ENCODE measurements at regions not wholly inside any gene's neighbourhood (a gene's known extent, or its start where the extent isn't known, plus 50 kb on each side); places are given as distances from the start of the nearest gene placed in this dataset.

DNA sequence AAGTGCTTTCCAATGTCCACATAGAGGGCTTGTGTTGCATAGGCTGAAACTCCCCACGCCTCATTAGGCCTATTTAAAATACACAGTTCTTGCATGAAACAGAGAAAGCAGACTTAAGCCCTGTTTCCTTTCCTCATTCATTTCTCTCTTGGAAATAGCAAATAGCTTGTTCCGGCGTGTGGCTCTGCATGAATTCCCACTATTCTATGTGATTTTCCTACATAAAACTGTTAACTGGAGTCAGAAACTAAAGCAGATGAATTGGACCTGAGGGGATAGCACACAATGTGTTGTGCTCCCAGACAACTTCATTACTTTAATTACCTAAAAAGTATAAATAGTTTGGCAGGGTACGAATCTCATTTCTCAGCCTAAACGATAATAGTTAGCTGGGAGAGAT is 981.5 kb downstream of the SORCS1 start (continued):
- TF ChIP-seq EZH2 (IDR thresholded peaks at IDR 0.05; ENCODE audit: low read depth, unreplicated experiment), result no peak
- no peak for TF ChIP-seq CREB1 (CRISPR knock-in tag; IDR thresholded peaks at IDR 0.05; ENCODE audit: low read depth)
- TF ChIP-seq, protein P1, sequence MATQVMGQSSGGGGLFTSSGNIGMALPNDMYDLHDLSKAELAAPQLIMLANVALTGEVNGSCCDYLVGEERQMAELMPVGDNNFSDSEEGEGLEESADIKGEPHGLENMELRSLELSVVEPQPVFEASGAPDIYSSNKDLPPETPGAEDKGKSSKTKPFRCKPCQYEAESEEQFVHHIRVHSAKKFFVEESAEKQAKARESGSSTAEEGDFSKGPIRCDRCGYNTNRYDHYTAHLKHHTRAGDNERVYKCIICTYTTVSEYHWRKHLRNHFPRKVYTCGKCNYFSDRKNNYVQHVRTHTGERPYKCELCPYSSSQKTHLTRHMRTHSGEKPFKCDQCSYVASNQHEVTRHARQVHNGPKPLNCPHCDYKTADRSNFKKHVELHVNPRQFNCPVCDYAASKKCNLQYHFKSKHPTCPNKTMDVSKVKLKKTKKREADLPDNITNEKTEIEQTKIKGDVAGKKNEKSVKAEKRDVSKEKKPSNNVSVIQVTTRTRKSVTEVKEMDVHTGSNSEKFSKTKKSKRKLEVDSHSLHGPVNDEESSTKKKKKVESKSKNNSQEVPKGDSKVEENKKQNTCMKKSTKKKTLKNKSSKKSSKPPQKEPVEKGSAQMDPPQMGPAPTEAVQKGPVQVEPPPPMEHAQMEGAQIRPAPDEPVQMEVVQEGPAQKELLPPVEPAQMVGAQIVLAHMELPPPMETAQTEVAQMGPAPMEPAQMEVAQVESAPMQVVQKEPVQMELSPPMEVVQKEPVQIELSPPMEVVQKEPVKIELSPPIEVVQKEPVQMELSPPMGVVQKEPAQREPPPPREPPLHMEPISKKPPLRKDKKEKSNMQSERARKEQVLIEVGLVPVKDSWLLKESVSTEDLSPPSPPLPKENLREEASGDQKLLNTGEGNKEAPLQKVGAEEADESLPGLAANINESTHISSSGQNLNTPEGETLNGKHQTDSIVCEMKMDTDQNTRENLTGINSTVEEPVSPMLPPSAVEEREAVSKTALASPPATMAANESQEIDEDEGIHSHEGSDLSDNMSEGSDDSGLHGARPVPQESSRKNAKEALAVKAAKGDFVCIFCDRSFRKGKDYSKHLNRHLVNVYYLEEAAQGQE (IDR thresholded peaks at IDR 0.05; ENCODE audit: unreplicated experiment), result no peak
- no peak for TF ChIP-seq POLR2AphosphoS5 (IDR thresholded peaks at IDR 0.05; ENCODE audit: low read depth)
- no peak for TF ChIP-seq NANOG (IDR thresholded peaks at IDR 0.05; ENCODE audit: borderline replicate concordance)

DNA sequence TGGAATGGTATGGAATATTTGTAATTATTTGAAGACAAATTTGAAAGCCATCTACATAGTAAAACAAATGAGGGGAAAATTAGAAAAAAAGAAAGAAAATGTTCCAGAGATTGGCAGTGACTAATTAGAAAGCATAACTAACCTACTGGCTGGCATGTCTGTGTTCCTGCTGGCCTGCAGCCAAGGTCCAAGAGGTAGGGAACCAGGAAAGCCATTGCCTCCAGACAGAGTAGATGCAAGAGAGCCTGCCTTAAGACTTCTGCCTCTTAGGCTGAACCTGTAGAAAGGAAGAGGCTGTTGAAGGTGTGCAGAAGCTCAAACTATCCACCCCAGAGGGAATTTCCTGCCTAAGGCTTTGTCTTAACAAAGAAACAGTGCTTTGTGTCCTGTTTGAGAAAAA is 982.0 kb downstream of the SORCS1 start:
- no peaks in the 10 kb centered on the region for H3K36me3 ChIP-seq (ENCODE audit: insufficient read depth)
- H3K4me3 ChIP-seq, result no peak overlapping the region
- TF ChIP-seq CREB1 (CRISPR knock-in tag; IDR thresholded peaks at IDR 0.05; ENCODE audit: low read depth), result no peak
- no peaks in the 10 kb centered on the region for H3K9me2 ChIP-seq (ENCODE audit: insufficient read depth)
- no peaks in the 10 kb centered on the region for H3K79me2 ChIP-seq (replicated peaks; ENCODE audit: insufficient read depth)
- H4K20me1 ChIP-seq (replicated peaks; ENCODE audit: insufficient read depth), result no peaks in the 10 kb centered on the region
- Mint-ChIP-seq H3K27ac (no peak overlapping the region), H3K4me1 (no peaks in the 10 kb centered on the region), H3K36me3 (ENCODE audit: low read depth) (no peaks in the 10 kb centered on the region), H3K9me3 (no peaks in the 10 kb centered on the region), H3K27me3 (ENCODE audit: insufficient read depth, low read depth, poor library complexity) (no peaks in the 10 kb centered on the region), H3K4me3 (no peak overlapping the region)
- no peaks in the 10 kb centered on the region for H3K27me3 ChIP-seq (ENCODE audit: insufficient read depth)
- ATAC-seq (no peak), DNase-seq (ENCODE audit: low spot score) (no peak)
- no peaks in the 10 kb centered on the region for H3K4me1 ChIP-seq (ENCODE audit: insufficient read depth)
- no peak overlapping the region for H3K27ac ChIP-seq (ENCODE audit: low read depth)
- H3K4me2 ChIP-seq, result no peak overlapping the region
- no peak overlapping the region for H2AFZ ChIP-seq
- no peaks in the 10 kb centered on the region for H3F3A ChIP-seq (replicated peaks; ENCODE audit: low read depth)

DNA sequence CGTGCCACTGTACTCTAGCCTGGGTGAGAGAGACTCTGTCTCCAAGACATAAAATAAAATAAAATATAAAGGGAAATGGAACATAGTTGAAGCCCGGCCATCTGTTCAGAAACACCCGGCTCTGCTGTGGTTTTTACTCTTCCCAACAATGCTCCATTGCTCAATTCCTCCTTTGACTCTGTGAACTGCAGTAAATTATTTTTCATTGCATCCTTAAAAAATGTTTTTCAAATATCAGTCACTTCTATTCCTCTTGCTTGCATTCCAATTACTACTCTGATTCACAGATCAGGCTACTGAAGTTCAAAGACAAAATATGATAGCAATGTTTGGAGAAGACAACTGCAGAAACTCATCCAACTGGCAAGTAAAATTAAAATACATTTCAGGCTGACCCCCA is 983.0 kb downstream of the SORCS1 start:
- Histone ChIP-seq H3K27ac (ENCODE audit: low read depth) (no peak overlapping the region), H3K36me3 (ENCODE audit: insufficient read depth) (no peaks in the 10 kb centered on the region), H3F3A (replicated peaks; ENCODE audit: low read depth) (no peaks in the 10 kb centered on the region), H4K20me1 (replicated peaks; ENCODE audit: insufficient read depth) (no peaks in the 10 kb centered on the region), H3K4me1 (ENCODE audit: insufficient read depth) (no peaks in the 10 kb centered on the region), H3K9me2 (ENCODE audit: insufficient read depth) (no peaks in the 10 kb centered on the region), H2AFZ (no peak overlapping the region), H3K27me3 (ENCODE audit: insufficient read depth) (no peaks in the 10 kb centered on the region), H3K79me2 (replicated peaks; ENCODE audit: insufficient read depth) (no peaks in the 10 kb centered on the region), H3K4me3 (no peak overlapping the region), H3K4me2 (no peak overlapping the region)
- Mint-ChIP-seq H3K36me3 (ENCODE audit: low read depth) (no peaks in the 10 kb centered on the region), H3K4me1 (no peaks in the 10 kb centered on the region), H3K27ac (no peak overlapping the region), H3K27me3 (ENCODE audit: insufficient read depth, low read depth, poor library complexity) (no peaks in the 10 kb centered on the region), H3K9me3 (no peaks in the 10 kb centered on the region), H3K4me3 (no peak overlapping the region)
- ATAC-seq (no peak), DNase-seq (ENCODE audit: low spot score) (no peak)
- TF ChIP-seq STAT1 (IDR thresholded peaks at IDR 0.05; ENCODE audit: unreplicated experiment), result no peak
- no peak for TF ChIP-seq NANOG (IDR thresholded peaks at IDR 0.05; ENCODE audit: borderline replicate concordance)
- TF ChIP-seq, protein P2, sequence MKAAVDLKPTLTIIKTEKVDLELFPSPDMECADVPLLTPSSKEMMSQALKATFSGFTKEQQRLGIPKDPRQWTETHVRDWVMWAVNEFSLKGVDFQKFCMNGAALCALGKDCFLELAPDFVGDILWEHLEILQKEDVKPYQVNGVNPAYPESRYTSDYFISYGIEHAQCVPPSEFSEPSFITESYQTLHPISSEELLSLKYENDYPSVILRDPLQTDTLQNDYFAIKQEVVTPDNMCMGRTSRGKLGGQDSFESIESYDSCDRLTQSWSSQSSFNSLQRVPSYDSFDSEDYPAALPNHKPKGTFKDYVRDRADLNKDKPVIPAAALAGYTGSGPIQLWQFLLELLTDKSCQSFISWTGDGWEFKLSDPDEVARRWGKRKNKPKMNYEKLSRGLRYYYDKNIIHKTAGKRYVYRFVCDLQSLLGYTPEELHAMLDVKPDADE (IDR thresholded peaks at IDR 0.05), result no peak
- no peak for TF ChIP-seq ZNF331 (CRISPR knock-in tag; IDR thresholded peaks at IDR 0.05; ENCODE audit: low read depth)
- TF ChIP-seq EZH2 (IDR thresholded peaks at IDR 0.05; ENCODE audit: low read depth, unreplicated experiment), result no peak
- TF ChIP-seq, protein P1 (IDR thresholded peaks at IDR 0.05; ENCODE audit: unreplicated experiment), result no peak
- no peak for TF ChIP-seq ZNF114 (CRISPR knock-in tag; IDR thresholded peaks at IDR 0.05)

Data from GM23338 (cell line).